GM12892 (cell line): ENCODE measurements at regions not wholly inside any gene's neighbourhood (a gene's known extent, or its start where the extent isn't known, plus 50 kb on each side); places are given as distances from the start of the nearest gene placed in this dataset.

ENCODE experiments used
- POLR2A ChIP-seq: IDR thresholded peaks from 2 replicates; pipeline ENCODE4 v1.6.1; 2011; ENCODE audit warnings: low read depth, low read length, control low read depth
- POLR2AphosphoS5 ChIP-seq: IDR thresholded peaks from 2 replicates; pipeline ENCODE4 v1.6.1; 2011; ENCODE audit warnings: low read depth, low read length, control low read depth
- TAF1 ChIP-seq: IDR thresholded peaks from 2 replicates; pipeline ENCODE4 v1.6.1; 2011; ENCODE audit warnings: low read depth, mild to moderate bottlenecking, control low read depth, low read length, borderline replicate concordance

DNA sequence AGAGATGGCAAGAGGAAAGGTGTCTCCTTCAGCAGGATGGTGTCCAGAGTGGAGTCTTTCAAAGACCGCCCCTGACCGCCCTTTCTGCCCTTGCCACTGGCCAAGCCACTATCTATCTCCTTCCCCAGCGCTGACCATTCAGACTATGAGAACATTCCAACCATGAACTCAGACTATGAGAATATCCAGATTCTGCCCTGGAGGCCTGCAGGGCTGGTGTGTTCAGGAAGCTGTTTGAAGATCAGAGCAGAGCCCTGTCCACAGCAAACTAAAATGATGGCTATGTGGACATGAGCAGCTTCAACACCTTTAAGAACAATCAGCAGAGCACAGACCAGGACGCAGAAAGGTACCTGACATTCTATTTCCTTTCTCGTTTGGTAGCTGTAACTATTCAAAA is 57.3 kb upstream of the WNT7A start:
- TF ChIP-seq TAF1 (no peak), POLR2A (no peak), POLR2AphosphoS5 (no peak)
